A549 (cell line): ENCODE measurements at regions not wholly inside any gene's neighbourhood (a gene's known extent, or its start where the extent isn't known, plus 50 kb on each side); places are given as distances from the start of the nearest gene placed in this dataset.

Experiments
- ATAC-seq, 2 experiments: fragments of 200-7000 bp in 1 of 2; fragments of >200 bp in 1 of 2; cut with Nextera tagmentation in 1 of 2; cut with Tn5 transposase in 1 of 2; 3 replicates each; pipeline versions ENCODE4 v1.8.0 to v1.9.1; 2018 to 2020; ENCODE audit warnings: mild to moderate bottlenecking in 1 of 2, moderate library complexity in 1 of 2
- CTCF ChIA-PET: fragments of 300-600 bp; sonication (Branson Sonifier 250); formaldehyde crosslinking; extraction: SDS; loops from one replicate; lab custom pipeline; 2021; ENCODE audit warnings: antibody characterized with exemption, inconsistent platforms; lab: Yijun Ruan, JAX
- POLR2A ChIA-PET: fragments of 350-600 bp; formaldehyde crosslinking; extraction: SDS; loops from one replicate; lab custom pipeline; 2021; ENCODE audit warnings: antibody characterized with exemption, inconsistent platforms; lab: Yijun Ruan, JAX
- DNase-seq, 2 experiments: peaks; one replicate each; pipeline versions ENCODE4 v3.0.0 to v3.0.0-alpha.2; 2011 to 2016; ENCODE audit warnings: low read depth in 1 of 2, low spot score in 1 of 2
- FAIRE-seq: peaks from 2 replicates; lab custom pipeline; 2011; peaks lifted over from hg19 to GRCh38; lab: Jason Lieb, UNC
- H3K27ac ChIP-seq, 2 experiments: fragments of >200 bp; sonication (Bioruptor Twin); formaldehyde crosslinking; 3 replicates each; pipeline ENCODE4 v1.5.1; 2016 to 2017
- H3K4me1 ChIP-seq: fragments of >200 bp; sonication (Bioruptor Twin); formaldehyde crosslinking; 3 replicates; pipeline ENCODE4 v1.6.1; 2016
- H3K4me2 ChIP-seq: fragments of >200 bp; sonication (Bioruptor Twin); formaldehyde crosslinking; 3 replicates; pipeline ENCODE4 v1.6.1; 2016
- H3K4me3 ChIP-seq: fragments of >200 bp; sonication (Bioruptor Twin); formaldehyde crosslinking; 3 replicates; pipeline ENCODE4 v1.5.1; 2016
- H3K9me3 ChIP-seq: fragments of >200 bp; sonication (Bioruptor Twin); formaldehyde crosslinking; 3 replicates; pipeline ENCODE4 v1.6.1; 2016
- ATOH8 ChIP-seq: fragments of 250-450 bp; sonication (Bioruptor Pico); IDR thresholded peaks from 2 replicates; pipeline ENCODE4 v1.5.0; 2020; ENCODE audit warnings: low read depth, mild to moderate bottlenecking, moderate library complexity
- BCL3 ChIP-seq: fragments of >200 bp; sonication (Bioruptor Twin); formaldehyde crosslinking; IDR thresholded peaks from 3 replicates; pipeline ENCODE4 v1.6.1; 2016
- CBX2 ChIP-seq: fragments of 200-600 bp; sonication (generic); IDR thresholded peaks from 2 replicates; pipeline ENCODE4 v1.6.1; 2016; ENCODE audit warnings: low read depth, mild to moderate bottlenecking, borderline replicate concordance
- CBX8 ChIP-seq: fragments of 200-600 bp; sonication (generic); IDR thresholded peaks from 2 replicates; pipeline ENCODE4 v1.6.1; 2016
- CEBPB ChIP-seq, 2 experiments: fragments of >200 bp in 1 of 2; sonication (Bioruptor Twin) in 1 of 2; formaldehyde crosslinking in 1 of 2; IDR thresholded peaks; 2 replicates each; pipeline ENCODE4 v1.6.1; 2012 to 2016
- CHD2 ChIP-seq: fragments of 150-350 bp; IDR thresholded peaks from 2 replicates; pipeline ENCODE4 v1.6.1; 2014; ENCODE audit warnings: low read length; ENCODE audit not compliant: partially characterized antibody
- ELK1 ChIP-seq: fragments of 150-350 bp; IDR thresholded peaks from 2 replicates; pipeline ENCODE4 v1.6.1; 2014; ENCODE audit warnings: low read depth, mild to moderate bottlenecking, low read length
- FOSL2 ChIP-seq, 2 experiments: fragments of 450-650 bp in 1 of 2; fragments of >200 bp in 1 of 2; sonication (Bioruptor Twin) in 1 of 2; formaldehyde crosslinking; IDR thresholded peaks; 2 replicates each; pipeline versions ENCODE4 v1.5.0 to v1.6.1; 2016 to 2020; ENCODE audit warnings: mild to moderate bottlenecking in 1 of 2, moderate library complexity in 1 of 2
- GATA3 ChIP-seq: IDR thresholded peaks from 2 replicates; pipeline ENCODE4 v1.6.1; 2012; ENCODE audit warnings: borderline replicate concordance
- HEYL ChIP-seq: fragments of 250-450 bp; sonication (Bioruptor Pico); IDR thresholded peaks from 2 replicates; pipeline ENCODE4 v1.8.0; 2021; ENCODE audit warnings: mild to moderate bottlenecking, moderate library complexity
- HOXB13 ChIP-seq: fragments of 250-450 bp; sonication (Bioruptor Pico); IDR thresholded peaks from 2 replicates; pipeline ENCODE4 v1.5.0; 2020; ENCODE audit warnings: low read depth, mild to moderate bottlenecking, moderate library complexity
- MAX ChIP-seq: IDR thresholded peaks from 2 replicates; pipeline ENCODE4 v1.6.1; 2012
- MYC ChIP-seq: IDR thresholded peaks from 2 replicates; pipeline ENCODE4 v1.6.1; 2012; ENCODE audit warnings: mild to moderate bottlenecking, inconsistent platforms, low read length, improper control_type of control experiment, borderline replicate concordance
- PHF8 ChIP-seq: fragments of 200-600 bp; sonication (generic); IDR thresholded peaks from 2 replicates; pipeline ENCODE4 v1.6.1; 2016; ENCODE audit warnings: low read depth, mild to moderate bottlenecking, antibody characterized with exemption, moderate library complexity, borderline replicate concordance
- RAD21 ChIP-seq, 2 experiments: fragments of >200 bp in 1 of 2; sonication (Bioruptor Twin) in 1 of 2; formaldehyde crosslinking in 1 of 2; IDR thresholded peaks in 1 of 2; conservative IDR thresholded peaks in 1 of 2; 2 replicates in 1 of 2; 3 replicates in 1 of 2; pipeline ENCODE4 v1.6.1; 2012 to 2018; ENCODE audit warnings: inconsistent platforms in 1 of 2
- RFX5 ChIP-seq: fragments of 450-650 bp; IDR thresholded peaks from 2 replicates; pipeline ENCODE4 v1.7.1; 2014; ENCODE audit warnings: antibody characterized with exemption, mild to moderate bottlenecking, moderate library complexity
- RNF2 ChIP-seq: fragments of 200-600 bp; sonication (generic); IDR thresholded peaks from 2 replicates; pipeline ENCODE4 v1.6.1; 2016; ENCODE audit warnings: low read depth, mild to moderate bottlenecking, antibody characterized with exemption, moderate library complexity, borderline replicate concordance
- TFCP2L1 ChIP-seq: fragments of 250-450 bp; sonication (Bioruptor Pico); IDR thresholded peaks from 2 replicates; pipeline ENCODE4 v1.5.0; 2021; ENCODE audit warnings: mild to moderate bottlenecking
- ZFP36 ChIP-seq: fragments of 450-650 bp; IDR thresholded peaks from 2 replicates; pipeline ENCODE4 v1.6.1; 2014; ENCODE audit warnings: borderline replicate concordance; ENCODE audit not compliant: partially characterized antibody
- ZSCAN20 ChIP-seq: fragments of 250-450 bp; sonication (Bioruptor Pico); IDR thresholded peaks from 2 replicates; pipeline ENCODE4 v1.8.0; 2022; ENCODE audit warnings: mild to moderate bottlenecking, moderate library complexity
- WGBS: methylation state at CpG from one replicate; pipeline ENCODE4 v1.1.6; 2017; ENCODE audit errors: missing lambda C conversion rate; 5-methylcytosine and 5-hydroxymethylcytosine counted together

GRCh38 chr16:66273644-66274334 is 92.7 kb upstream of the CDH5 start:
- no peak for ATAC-seq
- WGBS = 61% methylated on average over 8 of the region's 8 CpGs
- H3K4me1 ChIP-seq = 0 out of 3 replicates have a peak, but pooled peaks cover 2% of the 10 kb centered on the region

GRCh38 chr16:66273053-66273452 is 93.4 kb upstream of the CDH5 start:
- 0 out of 3 replicates have a peak, but pooled peaks cover 2% of the 10 kb centered on the region for H3K4me1 ChIP-seq
- FAIRE-seq (no peak), DNase-seq (no peak), ATAC-seq (no peak)
- 39% methylated on average over 4 of the region's 4 CpGs for WGBS
- TF ChIP-seq CBX2 (no peak), CHD2 (no peak), ZFP36 (no peak), PHF8 (no peak), HEYL (CRISPR knock-in tag) (no peak), RFX5 (no peak), HOXB13 (CRISPR knock-in tag) (no peak), CBX8 (no peak), ATOH8 (CRISPR knock-in tag) (no peak), CEBPB (IDR thresholded peaks at IDR 0.05) (no peak), GATA3 (no peak), MAX (no peak), ZSCAN20 (CRISPR knock-in tag) (no peak), FOSL2 (IDR thresholded peaks at IDR 0.05) (no peak), FOSL2 (CRISPR knock-in tag; IDR thresholded peaks at IDR 0.05) (no peak), ELK1 (no peak), BCL3 (no peak)
- TF ChIP-seq, all 56 proteins: peak for 0
- ChIA-PET POLR2A (no interaction called here), CTCF (interaction anchor here (3.9 kb wide), 1 partner anchor 42 kb away, joined by 17 read pairs; no protein-coding TSS in a partner anchor)
- H3K9me3 ChIP-seq = no peaks in the 10 kb centered on the region
- H3K27ac ChIP-seq = no peak overlapping the region
- H3K4me2 ChIP-seq = no peak overlapping the region
- H3K4me3 ChIP-seq = no peak overlapping the region

More at GRCh38 chr16:66273644-66274334, 92.7 kb upstream of the CDH5 start:
- no peak for FAIRE-seq
- H3K9me3 ChIP-seq = no peaks in the 10 kb centered on the region
- TF ChIP-seq MYC (no peak), RAD21 (conservative IDR thresholded peaks at IDR 0.05 in 1 of 2, IDR thresholded peaks at IDR 0.05 in 1 of 2) (peak in 1 of 2 experiments; percentile 47; a peak in 2 of 5 replicates), TFCP2L1 (no peak), RNF2 (no peak)
- TF ChIP-seq, all 56 proteins: peak for 1
- Histone ChIP-seq H3K27ac (no peak overlapping the region), H3K4me2 (no peak overlapping the region), H3K4me3 (no peak overlapping the region)
- ChIA-PET POLR2A (no interaction called here), CTCF (interaction anchor here (3.9 kb wide), 1 partner anchor 41 kb away, joined by 17 read pairs; no protein-coding TSS in a partner anchor)
- DNase-seq = peak in 1 of 2 experiments; percentile 16
